OCI-LY1 (cell line): ENCODE measurements at regions not wholly inside any gene's neighbourhood (a gene's known extent, or its start where the extent isn't known, plus 50 kb on each side); places are given as distances from the start of the nearest gene placed in this dataset.

Experiments used
- H2AFZ ChIP-seq: fragments of 200-600 bp; sonication (generic), shearing (Covaris generic); 2 replicates; pipeline ENCODE4 v1.6.0; 2014; ENCODE audit warnings: antibody characterized with exemption, mild to moderate bottlenecking, low read length
- H3F3A ChIP-seq: fragments of 200-600 bp; sonication (generic), shearing (Covaris generic); 2 replicates; pipeline ENCODE4 v1.6.0; 2014; ENCODE audit warnings: mild to moderate bottlenecking, antibody characterized with exemption, low read length, moderate library complexity; ENCODE audit not compliant: insufficient read depth
- H3K27ac ChIP-seq: fragments of 200-600 bp; sonication (generic); 2 replicates; pipeline ENCODE4 v1.5.1; 2014; ENCODE audit warnings: low read length, mixed run types, mild to moderate bottlenecking, low read depth; ENCODE audit not compliant: poor library complexity, severe bottlenecking
- H3K27me3 ChIP-seq: fragments of 200-600 bp; sonication (generic); 2 replicates; pipeline ENCODE4 v1.6.0; 2014; ENCODE audit warnings: antibody characterized with exemption, mild to moderate bottlenecking, low read length, moderate library complexity; ENCODE audit not compliant: insufficient read depth
- H3K36me3 ChIP-seq: fragments of 200-600 bp; sonication (generic); 2 replicates; pipeline ENCODE4 v1.6.1; 2014; ENCODE audit warnings: mild to moderate bottlenecking, antibody characterized with exemption, low read length, moderate library complexity, mixed read lengths; ENCODE audit not compliant: insufficient read depth
- H3K4me1 ChIP-seq: fragments of 200-600 bp; sonication (generic); 2 replicates; pipeline ENCODE4 v1.5.1; 2014; ENCODE audit warnings: mild to moderate bottlenecking, low read length, moderate library complexity; ENCODE audit not compliant: insufficient read depth, severe bottlenecking
- H3K4me2 ChIP-seq: fragments of 200-600 bp; sonication (generic), shearing (Covaris generic); 2 replicates; pipeline ENCODE4 v1.6.1; 2014; ENCODE audit warnings: low read length
- H3K4me3 ChIP-seq: fragments of 200-600 bp; sonication (generic); 2 replicates; pipeline ENCODE4 v1.5.1; 2014; ENCODE audit warnings: low read length, low read depth, mild to moderate bottlenecking, mixed read lengths; ENCODE audit not compliant: poor library complexity, severe bottlenecking
- H3K79me2 ChIP-seq: fragments of 200-600 bp; shearing (Covaris generic); 2 replicates; pipeline ENCODE4 v1.6.1; 2016; ENCODE audit warnings: mixed run types, low read length, mixed read lengths; ENCODE audit not compliant: insufficient read depth
- H3K9ac ChIP-seq: fragments of 200-600 bp; sonication (generic), shearing (Covaris generic); 2 replicates; pipeline ENCODE4 v1.6.1; 2014; ENCODE audit warnings: mild to moderate bottlenecking, low read length, mixed read lengths
- H3K9me2 ChIP-seq: fragments of 200-600 bp; sonication (generic), shearing (Covaris generic); 2 replicates; pipeline ENCODE4 v1.6.1; 2014; ENCODE audit warnings: low read depth, mild to moderate bottlenecking, low read length, mixed read lengths
- H3K9me3 ChIP-seq: fragments of 200-600 bp; shearing (Covaris generic); 2 replicates; pipeline ENCODE4 v1.6.1; 2014; ENCODE audit warnings: low read length, mixed read lengths
- H4K20me1 ChIP-seq: fragments of 200-600 bp; sonication (generic), shearing (Covaris generic); 2 replicates; pipeline ENCODE4 v1.6.0; 2016; ENCODE audit warnings: mild to moderate bottlenecking, low read length; ENCODE audit not compliant: insufficient read depth
- EZH2 ChIP-seq: fragments of 200-600 bp; sonication (generic), shearing (Covaris generic); IDR thresholded peaks from 2 replicates; pipeline ENCODE4 v1.8.0; 2017; ENCODE audit warnings: borderline replicate concordance, mixed run types, mild to moderate bottlenecking, antibody characterized with exemption, low read length, moderate library complexity, mixed read lengths
- TF ChIP-seq, protein P1 (sequence below): fragments of 200-600 bp; sonication (generic), shearing (Covaris generic); IDR thresholded peaks from 2 replicates; pipeline ENCODE4 v1.5.1; 2017; ENCODE audit warnings: mild to moderate bottlenecking, antibody characterized with exemption, low read length, moderate library complexity, mixed read lengths

DNA sequence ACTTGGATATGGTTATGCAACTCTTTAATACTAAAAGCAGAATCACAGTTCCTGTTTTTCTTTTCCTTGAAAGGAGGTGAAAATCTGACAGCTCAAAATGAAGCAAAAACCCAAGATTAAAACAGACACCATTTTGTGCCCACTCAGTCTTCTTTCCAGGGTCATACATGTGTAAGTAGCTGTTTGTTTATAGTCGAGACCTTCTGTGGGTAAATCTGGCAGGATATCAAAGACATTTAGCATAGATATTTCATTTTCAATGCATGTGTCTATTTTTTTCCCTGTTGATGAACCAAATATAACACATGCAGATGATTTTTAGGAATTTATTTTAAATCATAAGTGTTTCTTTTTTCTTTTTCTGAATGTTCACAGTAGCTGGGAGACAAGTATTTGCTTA is 398.8 kb downstream of the FOXG1 start:
- H3K4me1 ChIP-seq = no peaks in the 10 kb centered on the region

DNA sequence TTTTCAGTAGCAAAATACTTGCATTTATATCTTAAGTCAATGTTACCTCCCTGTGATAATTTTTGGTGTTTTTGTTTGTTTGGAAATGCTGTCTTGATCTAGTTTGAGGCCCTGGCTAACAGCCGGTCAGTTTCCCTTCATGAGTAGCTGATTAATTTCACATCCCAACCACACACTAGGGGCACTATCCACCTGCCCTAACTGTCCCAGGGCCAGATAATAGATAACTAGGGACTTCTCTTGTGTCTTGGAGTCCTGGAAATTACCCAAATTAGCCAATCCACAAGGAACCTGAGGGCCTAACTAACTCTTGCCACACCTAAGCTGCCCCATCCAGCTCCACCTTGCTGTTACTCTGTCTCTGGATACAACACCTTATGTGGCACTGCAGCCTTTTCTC is 399.9 kb downstream of the FOXG1 start:
- Histone ChIP-seq H3K36me3 (no peaks in the 10 kb centered on the region), H3K4me2 (no peak overlapping the region), H3K27ac (no peak overlapping the region), H3F3A (no peaks in the 10 kb centered on the region), H3K79me2 (no peaks in the 10 kb centered on the region), H4K20me1 (no peaks in the 10 kb centered on the region), H3K4me3 (no peak overlapping the region), H3K4me1 (no peaks in the 10 kb centered on the region), H3K9ac (no peak overlapping the region), H3K27me3 (no peaks in the 10 kb centered on the region), H2AFZ (no peak overlapping the region), H3K9me3 (no peaks in the 10 kb centered on the region), H3K9me2 (no peaks in the 10 kb centered on the region)
- TF ChIP-seq, protein P1, sequence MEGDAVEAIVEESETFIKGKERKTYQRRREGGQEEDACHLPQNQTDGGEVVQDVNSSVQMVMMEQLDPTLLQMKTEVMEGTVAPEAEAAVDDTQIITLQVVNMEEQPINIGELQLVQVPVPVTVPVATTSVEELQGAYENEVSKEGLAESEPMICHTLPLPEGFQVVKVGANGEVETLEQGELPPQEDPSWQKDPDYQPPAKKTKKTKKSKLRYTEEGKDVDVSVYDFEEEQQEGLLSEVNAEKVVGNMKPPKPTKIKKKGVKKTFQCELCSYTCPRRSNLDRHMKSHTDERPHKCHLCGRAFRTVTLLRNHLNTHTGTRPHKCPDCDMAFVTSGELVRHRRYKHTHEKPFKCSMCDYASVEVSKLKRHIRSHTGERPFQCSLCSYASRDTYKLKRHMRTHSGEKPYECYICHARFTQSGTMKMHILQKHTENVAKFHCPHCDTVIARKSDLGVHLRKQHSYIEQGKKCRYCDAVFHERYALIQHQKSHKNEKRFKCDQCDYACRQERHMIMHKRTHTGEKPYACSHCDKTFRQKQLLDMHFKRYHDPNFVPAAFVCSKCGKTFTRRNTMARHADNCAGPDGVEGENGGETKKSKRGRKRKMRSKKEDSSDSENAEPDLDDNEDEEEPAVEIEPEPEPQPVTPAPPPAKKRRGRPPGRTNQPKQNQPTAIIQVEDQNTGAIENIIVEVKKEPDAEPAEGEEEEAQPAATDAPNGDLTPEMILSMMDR = no peak
- no peak for TF ChIP-seq EZH2

More for the DNA sequence above, 398.8 kb downstream of the FOXG1 start:
- H4K20me1 ChIP-seq = no peaks in the 10 kb centered on the region
- no peaks in the 10 kb centered on the region for H3F3A ChIP-seq
- H3K9me2 ChIP-seq = no peaks in the 10 kb centered on the region
- no peak overlapping the region for H3K4me3 ChIP-seq
- TF ChIP-seq, protein P1 = no peak
- TF ChIP-seq EZH2 = no peak
- no peak overlapping the region for H3K4me2 ChIP-seq
- no peak overlapping the region for H3K9ac ChIP-seq
- no peaks in the 10 kb centered on the region for H3K27me3 ChIP-seq
- H2AFZ ChIP-seq = no peak overlapping the region
- H3K27ac ChIP-seq = no peak overlapping the region
- no peaks in the 10 kb centered on the region for H3K9me3 ChIP-seq
- no peaks in the 10 kb centered on the region for H3K36me3 ChIP-seq
- no peaks in the 10 kb centered on the region for H3K79me2 ChIP-seq

- H3K9ac ChIP-seq = no peak overlapping the region
- no peaks in the 10 kb centered on the region for H3K27me3 ChIP-seq
- no peak overlapping the region for H3K4me2 ChIP-seq
- no peak overlapping the region for H3K4me3 ChIP-seq
- no peak for TF ChIP-seq EZH2
- TF ChIP-seq, protein P1 = no peak; the same call in 1 of the 2 replicates
- no peaks in the 10 kb centered on the region for H3K79me2 ChIP-seq
- H4K20me1 ChIP-seq = no peaks in the 10 kb centered on the region
- H3K27ac ChIP-seq = no peak overlapping the region
- no peaks in the 10 kb centered on the region for H3K9me3 ChIP-seq
- no peaks in the 10 kb centered on the region for H3F3A ChIP-seq
- no peaks in the 10 kb centered on the region for H3K4me1 ChIP-seq
- H3K9me2 ChIP-seq = no peaks in the 10 kb centered on the region
- H2AFZ ChIP-seq = no peak overlapping the region
- no peaks in the 10 kb centered on the region for H3K36me3 ChIP-seq
These were observed 401.6 kb downstream of the FOXG1 start for GRCh38 chr14:29168149-29168548.
